RWPE2 (cell line): ENCODE measurements at regions not wholly inside any gene's neighbourhood (a gene's known extent, or its start where the extent isn't known, plus 50 kb on each side); places are given as distances from the start of the nearest gene placed in this dataset.
"Not testable (repeated sequence)": the region's sequence is repeated elsewhere in the genome, so short reads cannot be mapped to it uniquely, and the experiment has no call there.

Experiments used
- ATAC-seq: fragments of 200-7000 bp; cut with Tn5 transposase; 3 replicates; pipeline ENCODE4 v1.9.1; 2021; ENCODE audit warnings: low read depth
- DNase-seq: peaks from one replicate; pipeline ENCODE4 v3.0.0-alpha.2; 2020; ENCODE audit warnings: low spot score
- H3K27ac ChIP-seq: fragments of 450-650 bp; 2 replicates; pipeline ENCODE4 v1.5.1; 2017; ENCODE audit warnings: mild to moderate bottlenecking; ENCODE audit not compliant: poor library complexity, severe bottlenecking
- H3K27me3 ChIP-seq: fragments of 250-450 bp; sonication (Bioruptor Pico); 2 replicates; pipeline ENCODE4 v1.5.1; 2021; ENCODE audit warnings: mild to moderate bottlenecking, moderate library complexity; ENCODE audit not compliant: insufficient read depth, poor library complexity, severe bottlenecking
- H3K36me3 ChIP-seq: fragments of 250-450 bp; sonication (Bioruptor Pico); 2 replicates; pipeline ENCODE4 v1.5.1; 2020; ENCODE audit warnings: low read depth, mild to moderate bottlenecking, moderate library complexity
- H3K4me1 ChIP-seq: fragments of 250-450 bp; sonication (Bioruptor Pico); 2 replicates; pipeline ENCODE4 v1.5.1; 2021; ENCODE audit warnings: mild to moderate bottlenecking, moderate library complexity; ENCODE audit not compliant: insufficient read depth, poor library complexity, severe bottlenecking
- H3K4me3 ChIP-seq: fragments of 250-450 bp; sonication (Bioruptor Pico); 2 replicates; pipeline ENCODE4 v1.5.1; 2021; ENCODE audit warnings: mild to moderate bottlenecking, moderate library complexity; ENCODE audit not compliant: severe bottlenecking
- H3K9me3 ChIP-seq: fragments of 250-450 bp; sonication (Bioruptor Pico); 2 replicates; pipeline ENCODE4 v1.5.1; 2021; ENCODE audit warnings: mild to moderate bottlenecking, moderate library complexity; ENCODE audit not compliant: severe bottlenecking
- CTCF ChIP-seq: fragments of 450-650 bp; IDR thresholded peaks from one replicate; pipeline ENCODE4 v1.5.1; 2017; ENCODE audit warnings: mild to moderate bottlenecking, moderate library complexity; ENCODE audit not compliant: poor library complexity, severe bottlenecking

DNA sequence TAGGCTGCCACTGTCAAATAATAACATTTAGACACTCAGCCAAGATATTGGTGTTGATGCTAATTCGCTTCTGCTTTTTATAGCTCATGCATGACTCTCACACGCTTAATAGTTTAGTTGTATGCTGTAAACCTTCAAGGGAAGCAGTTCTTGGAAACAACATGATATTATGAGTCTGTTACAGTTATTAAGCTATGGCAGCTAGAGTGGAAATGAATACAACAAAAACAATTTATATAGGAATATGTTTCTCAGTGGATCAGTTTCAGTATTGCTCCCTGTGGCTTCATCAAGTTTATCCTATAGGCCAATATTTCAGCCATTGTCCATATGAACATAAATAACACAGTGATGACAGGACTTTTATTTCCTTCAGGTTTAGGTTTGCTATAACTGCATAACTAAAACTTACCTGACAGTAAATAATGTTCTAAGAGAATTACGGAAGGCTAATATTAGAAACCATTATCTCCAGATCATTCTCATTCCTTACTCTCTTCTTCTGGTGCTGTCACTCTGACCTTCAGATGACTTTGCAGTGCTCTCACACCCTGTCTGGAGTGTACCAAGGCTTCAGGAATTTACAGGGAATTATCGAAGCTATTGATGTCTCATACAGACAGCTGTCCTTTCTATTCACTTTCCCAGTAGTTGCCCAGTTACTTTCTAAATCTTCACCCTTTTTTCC lies 555.0 kb downstream of the ANKRD50 start:
- ATAC-seq: no peak
- H3K27me3 ChIP-seq: no peaks in the 10 kb centered on the region
- no peak overlapping the region for H3K27ac ChIP-seq
- no peaks in the 10 kb centered on the region for H3K36me3 ChIP-seq
- peaks cover 2% of the 10 kb centered on the region for H3K9me3 ChIP-seq
- H3K4me1 ChIP-seq: no peaks in the 10 kb centered on the region
- H3K4me3 ChIP-seq: no peak overlapping the region
- TF ChIP-seq CTCF: no peak
- no peak for DNase-seq

- no peak for DNase-seq
- Histone ChIP-seq H3K27me3 (no peaks in the 10 kb centered on the region), H3K4me3 (no peak overlapping the region), H3K9me3 (no peaks in the 10 kb centered on the region), H3K36me3 (no peaks in the 10 kb centered on the region), H3K27ac (no peak overlapping the region), H3K4me1 (no peaks in the 10 kb centered on the region)
- no peak for TF ChIP-seq CTCF
- no peak for ATAC-seq
Observed at GRCh38 chr4:124163401-124163800, 549.1 kb downstream of the ANKRD50 start.

DNA sequence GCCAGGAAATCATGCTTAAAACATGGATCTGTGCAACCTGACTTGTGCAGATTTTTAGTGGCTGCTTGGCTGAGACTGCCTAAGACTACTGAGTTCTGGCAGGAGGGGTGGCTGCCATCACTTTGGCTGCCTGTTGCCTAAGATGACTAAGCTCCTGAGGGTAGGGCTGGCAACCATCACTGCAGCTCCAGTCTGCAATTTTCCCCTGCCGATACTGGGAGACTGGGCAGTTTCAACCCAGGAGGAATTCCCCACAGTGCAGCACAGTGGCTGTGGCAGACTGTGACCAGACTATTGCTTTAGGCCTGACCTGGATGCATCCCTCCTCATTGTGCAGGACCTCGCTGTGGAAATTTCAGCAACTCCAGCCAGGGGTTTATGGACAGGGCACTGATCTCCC lies 544.9 kb downstream of the ANKRD50 start:
- no peak overlapping the region for H3K4me3 ChIP-seq

DNA sequence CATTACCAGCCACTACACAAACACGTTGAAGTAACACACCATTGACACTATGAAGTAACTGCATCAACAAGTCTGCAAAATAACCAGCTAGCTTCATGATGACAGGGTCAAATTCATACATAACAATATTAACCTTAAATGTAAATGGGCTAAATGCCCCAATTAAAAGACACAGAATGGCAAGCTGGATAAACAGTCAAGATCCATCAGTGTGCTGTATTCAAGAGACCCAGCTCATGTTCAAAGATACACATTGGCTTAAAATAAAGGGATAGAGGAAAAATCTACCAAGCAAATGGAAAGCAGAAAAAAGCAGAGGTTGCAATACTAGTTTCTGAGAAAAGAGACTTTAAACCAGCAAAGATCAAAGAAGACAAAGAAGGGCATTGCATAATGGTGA lies 543.0 kb downstream of the ANKRD50 start:
- H3K9me3 ChIP-seq, H3K36me3 ChIP-seq, H3K27ac ChIP-seq, H3K4me1 ChIP-seq, ATAC-seq, H3K4me3 ChIP-seq, DNase-seq, H3K27me3 ChIP-seq: not testable (repeated sequence)

More for the DNA sequence above, 544.9 kb downstream of the ANKRD50 start:
- Histone ChIP-seq H3K9me3 (peaks cover 2% of the 10 kb centered on the region), H3K36me3 (no peaks in the 10 kb centered on the region), H3K4me1 (no peaks in the 10 kb centered on the region), H3K27ac (no peak overlapping the region), H3K27me3 (no peaks in the 10 kb centered on the region)
- no peak for DNase-seq
- ATAC-seq: no peak
- no peak for TF ChIP-seq CTCF

GRCh38 chr4:124173912-124174311 lies 538.6 kb downstream of the ANKRD50 start:
- DNase-seq (no peak), ATAC-seq (no peak)
- Histone ChIP-seq H3K4me3 (no peak overlapping the region), H3K27ac (no peak overlapping the region), H3K4me1 (peaks cover 11% of the 10 kb centered on the region), H3K36me3 (no peaks in the 10 kb centered on the region), H3K9me3 (peaks cover under 1% of the 10 kb centered on the region), H3K27me3 (no peaks in the 10 kb centered on the region)
- no peak for TF ChIP-seq CTCF
